GM18861 (cell line): ENCODE measurements at regions not wholly inside any gene's neighbourhood (a gene's known extent, or its start where the extent isn't known, plus 50 kb on each side); places are given as distances from the start of the nearest gene placed in this dataset.

ENCODE experiments used
- ATAC-seq: cut with Tn5 transposase; IDR thresholded peaks from one replicate; pipeline ENCODE4 v1.9.1; 2021; ENCODE audit not compliant: unreplicated experiment

DNA sequence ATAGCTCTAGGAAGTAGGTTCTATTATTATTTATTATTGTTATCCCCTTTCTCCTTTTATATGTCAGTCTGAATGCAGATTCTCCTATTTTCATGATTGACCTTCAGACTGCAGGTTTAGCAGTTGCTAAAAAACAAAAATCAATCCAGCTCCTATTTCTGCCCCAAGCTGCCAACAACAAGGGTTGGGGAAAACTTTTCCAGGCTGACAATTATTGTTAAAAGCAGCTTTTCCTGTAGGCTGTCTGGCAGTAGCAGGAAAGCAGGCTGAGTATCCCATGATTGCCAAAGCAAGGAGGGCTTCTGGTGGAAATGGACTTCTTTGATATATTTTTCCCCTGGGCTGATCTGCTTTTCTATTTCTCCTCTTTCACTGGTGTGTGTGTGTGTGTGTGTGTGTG is 78.0 kb upstream of the CTLA4 start:
- no peak for ATAC-seq

DNA sequence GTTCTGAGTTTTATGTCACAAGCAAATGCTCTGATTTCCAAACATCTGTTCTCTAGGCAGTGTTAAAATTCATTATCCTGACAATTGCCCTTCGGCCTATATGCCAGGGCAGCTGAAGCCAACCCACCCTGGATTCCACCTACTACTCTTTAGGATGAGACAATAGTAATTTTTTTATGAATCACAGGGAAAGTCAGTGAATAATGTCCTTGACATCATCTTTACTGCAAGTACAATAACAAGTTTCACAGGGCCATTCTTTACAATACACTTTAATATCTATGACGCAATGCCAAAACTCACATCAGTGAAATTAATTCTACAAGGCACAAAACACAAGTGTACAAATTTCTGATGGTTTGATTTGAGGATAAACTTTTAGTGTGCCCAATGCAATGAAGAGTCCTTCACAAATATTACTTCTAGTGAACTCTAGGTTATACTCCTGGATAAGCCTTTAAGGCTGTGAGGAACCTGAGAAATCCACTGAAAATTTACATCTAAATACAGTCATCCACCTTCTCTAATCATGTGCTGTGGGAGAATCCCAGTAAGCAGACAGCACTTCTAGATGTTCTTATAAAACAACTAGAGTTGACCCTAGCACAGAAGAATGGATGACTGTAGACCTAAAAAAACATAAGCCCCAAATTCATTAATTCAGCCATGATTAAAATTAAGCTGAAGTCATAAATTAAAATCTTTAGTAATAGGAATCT is 77.3 kb upstream of the CTLA4 start:
- no peak for ATAC-seq

DNA sequence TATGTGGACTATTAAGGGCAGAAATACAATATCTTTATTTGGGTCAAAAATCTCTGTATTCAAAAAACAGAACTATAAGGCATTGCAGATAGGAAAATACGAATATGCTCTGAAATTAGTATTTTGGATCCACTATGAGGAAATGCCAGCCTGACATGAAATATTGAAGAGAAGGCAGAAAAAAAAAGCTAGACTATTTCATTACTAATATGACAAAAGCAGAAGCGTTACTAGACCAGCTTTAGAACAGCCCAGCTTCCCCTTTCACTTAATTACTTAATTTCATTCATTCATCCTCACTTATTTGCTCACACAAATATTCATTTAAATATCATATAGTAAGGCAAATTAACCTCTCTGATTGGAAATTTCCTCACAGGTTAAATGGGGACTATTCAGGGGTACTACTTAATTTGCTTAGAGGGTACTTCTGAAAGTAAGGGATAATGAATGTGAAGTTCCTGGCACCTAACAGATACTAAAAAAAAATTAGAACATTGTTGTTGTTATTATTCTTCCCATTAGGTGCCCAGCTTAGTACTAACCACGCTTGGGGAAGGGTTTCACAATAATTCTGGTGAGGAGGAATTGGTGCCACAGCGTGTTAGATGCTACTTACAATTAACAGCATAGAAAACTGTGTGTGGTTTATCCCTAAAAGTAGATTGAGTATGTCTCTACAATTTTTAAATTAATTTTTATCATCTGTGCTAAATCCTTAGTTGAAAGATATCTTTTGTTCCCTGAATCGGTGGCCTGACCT is 71.1 kb upstream of the CTLA4 start:
- no peak for ATAC-seq

DNA sequence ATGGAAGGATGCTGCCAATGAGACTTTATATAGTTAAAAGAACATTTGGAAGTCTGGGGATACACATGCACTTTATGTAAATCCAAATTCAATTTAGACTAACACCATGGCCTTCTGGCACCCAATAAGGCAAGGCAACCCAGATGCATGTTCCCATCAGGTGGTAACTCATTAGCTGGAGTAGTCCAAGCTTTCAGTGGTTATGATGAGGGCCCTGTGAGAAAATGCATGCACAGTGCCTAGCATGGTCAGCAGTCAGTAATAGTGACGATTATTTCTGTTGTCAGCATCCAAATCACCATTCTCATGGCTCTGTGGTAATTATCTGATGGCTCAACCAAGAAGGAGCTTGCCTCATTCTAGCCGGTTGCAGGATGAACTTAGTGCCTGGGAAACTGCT is 70.3 kb upstream of the CTLA4 start:
- no peak for ATAC-seq

DNA sequence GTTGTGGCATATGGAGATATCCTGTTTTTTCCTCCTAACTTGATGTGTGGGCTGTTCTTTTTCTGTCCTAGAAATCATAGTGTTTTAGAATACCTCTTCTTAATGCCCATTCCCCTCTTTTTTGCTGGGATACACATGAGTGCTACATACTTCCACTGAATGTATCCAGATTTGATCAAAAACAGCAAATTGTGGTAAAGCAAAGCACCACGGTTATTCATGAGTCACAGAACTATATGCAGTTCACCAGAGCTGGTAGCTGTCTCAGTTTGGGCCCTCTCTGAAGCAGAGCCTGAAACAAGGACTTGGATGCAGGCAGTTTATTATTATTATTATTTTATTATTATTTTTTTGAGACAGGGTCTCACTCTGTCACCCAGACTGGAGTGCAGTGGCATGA is 69.9 kb upstream of the CTLA4 start:
- ATAC-seq, result no peak

DNA sequence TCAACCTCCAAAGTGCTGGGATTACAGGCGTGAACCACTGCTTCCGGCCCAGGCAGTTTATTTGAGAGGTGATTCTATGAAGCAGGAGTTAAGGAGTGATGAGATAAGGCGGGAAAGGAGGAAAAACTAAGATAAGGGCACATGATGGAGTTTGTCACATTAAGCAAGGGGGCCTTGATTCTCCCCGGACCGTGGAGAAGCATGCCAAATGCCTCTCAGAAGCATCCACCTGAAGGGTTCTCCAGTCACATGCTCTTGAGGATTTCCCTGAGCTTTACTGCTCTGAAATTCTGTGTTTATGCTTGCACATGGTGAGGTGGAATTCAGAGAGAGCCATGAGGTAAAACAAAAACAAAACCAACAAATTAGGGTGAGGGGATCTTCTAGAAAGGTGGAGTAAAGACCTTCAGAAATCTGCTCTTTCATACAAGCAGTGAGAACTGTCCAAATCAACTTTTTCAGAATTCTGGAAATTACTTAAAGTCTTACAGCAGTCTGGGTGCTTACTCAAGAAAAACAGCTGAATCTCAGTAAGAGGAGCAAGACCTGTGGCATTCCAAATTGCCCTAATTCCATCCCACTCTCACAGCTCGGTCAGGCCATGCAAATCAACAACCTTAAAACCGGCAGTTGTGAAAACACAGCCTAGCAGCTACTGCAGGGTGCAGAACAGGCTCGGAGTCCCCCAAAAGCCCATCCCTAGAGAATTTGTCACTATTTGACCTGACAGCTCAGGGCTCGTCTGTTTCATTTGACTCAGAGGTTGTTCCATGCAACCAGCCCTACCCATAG is 69.1 kb upstream of the CTLA4 start:
- no peak for ATAC-seq

DNA sequence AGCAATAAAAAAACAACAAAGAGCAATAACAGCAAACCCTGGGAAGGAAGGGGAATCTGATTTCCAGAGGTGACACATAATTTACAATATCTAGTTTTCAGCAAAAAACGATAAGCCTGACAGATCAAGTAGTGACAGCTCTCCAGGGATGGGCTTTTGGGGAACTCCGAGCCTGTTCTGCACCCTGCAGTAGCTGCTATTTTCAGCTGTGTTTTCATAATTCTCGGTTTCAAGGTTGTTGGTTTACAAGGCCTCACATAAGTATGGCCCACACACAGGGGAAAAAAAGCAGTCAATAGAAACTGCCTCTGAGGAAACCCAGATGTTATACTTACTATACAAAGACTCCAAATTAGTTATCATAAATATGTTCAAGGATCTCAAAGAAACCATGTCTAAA is 67.7 kb upstream of the CTLA4 start:
- ATAC-seq, result peak; percentile 91

DNA sequence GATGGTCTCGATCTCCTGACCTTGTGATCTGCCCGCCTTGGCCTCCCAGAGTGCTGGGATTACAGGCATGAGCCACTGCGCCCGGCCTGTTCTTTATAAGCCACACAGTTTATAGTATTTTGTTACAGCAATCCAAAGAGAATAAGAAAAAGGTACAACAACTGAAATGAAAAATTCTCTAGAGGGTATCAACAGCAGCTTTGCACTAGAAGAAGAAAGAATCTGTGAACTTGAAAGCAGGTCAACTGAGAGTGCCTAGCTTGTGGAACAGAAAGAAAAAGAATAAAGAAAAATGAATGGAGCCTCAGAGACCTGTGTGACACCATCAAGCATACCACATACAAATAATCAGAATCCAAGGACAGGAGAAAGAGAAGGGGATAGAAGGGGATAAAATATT is 66.8 kb upstream of the CTLA4 start:
- no peak for ATAC-seq

DNA sequence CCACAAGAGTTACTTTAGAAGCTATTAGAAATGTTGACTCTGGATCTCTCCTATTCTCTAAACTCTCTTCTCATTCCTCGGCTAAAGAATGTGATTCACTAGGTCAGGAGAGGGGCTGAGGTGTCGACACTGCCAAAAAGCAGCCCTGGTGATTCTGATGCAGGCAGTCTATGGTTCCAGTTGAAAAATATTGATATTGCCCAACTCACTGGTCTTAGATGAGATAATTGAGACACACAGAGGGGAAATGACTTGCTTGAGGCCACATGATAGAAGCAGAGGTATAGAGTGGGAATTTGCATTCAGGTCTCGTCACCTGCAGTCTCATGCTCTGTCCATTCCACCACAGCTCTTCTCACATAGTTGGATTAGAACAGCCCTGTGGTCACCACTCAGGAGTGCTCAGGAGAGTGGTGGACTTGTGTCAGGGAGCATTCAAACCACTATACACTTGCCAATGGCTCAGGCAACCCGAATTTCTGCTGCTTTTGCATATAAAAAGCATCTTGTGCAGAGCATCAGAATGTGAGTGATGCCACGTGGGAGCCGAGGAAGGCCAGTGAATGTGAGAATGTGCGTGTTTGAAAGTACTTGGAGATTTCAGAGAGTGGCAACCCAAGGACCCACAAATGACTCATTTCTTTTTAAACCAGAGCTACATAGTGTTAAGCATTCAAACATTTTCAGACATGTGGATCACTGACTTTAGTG is 65.1 kb upstream of the CTLA4 start:
- ATAC-seq, result no peak

DNA sequence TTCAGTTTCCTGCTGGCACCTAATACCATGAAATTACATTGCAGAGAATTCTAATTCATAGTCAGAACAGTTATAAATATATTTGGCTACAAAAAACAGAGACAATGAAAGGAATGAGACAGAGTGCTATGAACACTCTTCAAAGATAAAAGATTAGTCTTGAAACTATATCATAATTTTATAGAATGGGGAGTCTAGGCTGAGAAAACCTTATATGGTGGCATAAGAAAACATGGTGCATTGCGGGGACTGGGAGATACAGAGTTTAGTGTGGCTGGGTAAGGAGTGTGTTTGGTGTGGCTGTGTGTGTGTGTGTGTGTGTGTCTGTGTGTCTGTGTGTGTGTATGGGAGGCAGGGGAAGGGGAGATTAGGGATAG is 64.5 kb upstream of the CTLA4 start:
- ATAC-seq, result no peak

DNA sequence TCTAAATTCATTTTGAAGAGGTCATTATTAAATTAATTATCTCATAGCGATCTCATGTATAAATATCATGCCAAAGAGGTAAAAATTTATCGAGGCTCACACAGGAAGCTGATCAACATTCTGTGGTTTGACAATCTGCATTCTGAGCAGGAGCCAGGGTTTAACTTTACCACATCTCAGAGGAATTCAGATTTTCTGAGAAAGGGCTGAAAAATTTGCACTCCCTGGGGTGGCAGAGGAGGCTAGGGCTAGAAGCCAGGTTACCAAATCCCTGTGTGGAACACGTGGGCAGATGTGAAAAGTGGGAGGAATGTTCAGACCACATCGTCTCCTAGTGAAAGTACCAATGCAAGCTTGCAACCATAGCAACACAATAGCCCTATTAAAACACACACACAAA is 63.5 kb upstream of the CTLA4 start:
- ATAC-seq, result no peak

DNA sequence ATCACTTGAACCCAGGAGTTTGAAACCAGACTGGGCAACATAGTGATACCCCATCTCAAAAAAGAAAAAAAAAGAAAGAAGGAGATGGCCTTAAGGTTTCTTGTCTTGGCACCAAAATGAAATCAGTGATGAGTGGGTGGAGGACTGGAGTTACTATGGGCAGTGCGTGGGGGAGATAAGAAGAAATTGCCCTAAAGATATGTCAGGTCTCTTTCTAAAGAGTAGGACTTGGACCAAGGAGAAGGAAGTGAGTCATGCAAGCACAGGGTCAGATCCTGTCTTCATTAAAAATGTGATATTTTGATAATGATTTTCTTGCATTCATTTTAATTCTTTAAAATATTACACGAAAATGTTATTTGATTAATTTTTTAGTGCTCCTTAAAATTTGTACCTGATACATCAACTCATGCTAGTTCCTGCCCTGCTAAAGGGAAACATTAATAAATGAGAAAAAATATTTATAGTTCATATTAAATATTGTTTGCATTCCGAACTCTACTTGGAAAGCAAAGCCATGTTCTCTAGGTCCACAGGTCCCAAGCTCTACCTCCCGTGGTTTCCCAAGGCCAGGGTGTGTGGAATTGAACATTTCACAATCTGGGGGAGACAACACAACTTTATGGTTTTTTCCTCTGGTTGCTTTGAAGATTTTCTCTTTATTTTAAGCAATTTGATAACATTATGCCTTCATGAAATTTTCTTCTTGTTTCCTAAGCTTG is 62.6 kb upstream of the CTLA4 start:
- ATAC-seq, result no peak

DNA sequence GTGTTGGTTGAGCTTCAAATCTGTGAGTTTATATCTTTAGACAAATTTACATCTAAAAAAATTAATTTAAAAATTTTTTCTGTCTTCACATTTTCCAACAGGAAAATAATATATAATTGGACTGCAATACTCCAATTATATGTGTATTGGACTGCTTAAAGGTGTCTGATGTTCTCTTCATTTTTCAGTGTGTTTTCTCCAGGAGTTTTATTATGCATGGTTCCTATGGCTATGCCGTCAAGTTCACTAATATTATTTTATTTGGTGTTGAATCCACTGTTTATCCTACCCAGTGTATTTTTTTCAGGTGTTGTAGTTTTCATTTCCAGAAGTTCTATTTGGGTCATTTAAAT is 62.1 kb upstream of the CTLA4 start:
- no peak for ATAC-seq

DNA sequence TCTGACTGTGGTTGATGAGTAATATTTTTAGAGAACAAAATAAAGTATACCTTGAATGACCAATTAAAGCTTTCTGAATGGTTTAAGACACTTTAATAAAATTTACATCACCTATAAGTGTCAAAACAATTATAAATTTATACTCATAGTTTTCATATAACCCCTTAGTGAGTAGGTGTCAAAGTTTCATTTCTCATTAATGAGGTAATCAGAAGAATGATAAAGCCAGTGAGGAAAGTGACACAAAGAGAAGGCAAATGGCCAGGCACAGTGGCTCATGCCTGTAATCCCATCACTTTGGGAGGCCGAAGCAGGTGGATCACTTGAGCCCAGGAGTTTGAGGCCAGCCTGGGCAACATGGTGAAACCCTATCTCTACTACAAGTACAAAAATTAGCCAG is 60.8 kb upstream of the CTLA4 start:
- no peak for ATAC-seq

DNA sequence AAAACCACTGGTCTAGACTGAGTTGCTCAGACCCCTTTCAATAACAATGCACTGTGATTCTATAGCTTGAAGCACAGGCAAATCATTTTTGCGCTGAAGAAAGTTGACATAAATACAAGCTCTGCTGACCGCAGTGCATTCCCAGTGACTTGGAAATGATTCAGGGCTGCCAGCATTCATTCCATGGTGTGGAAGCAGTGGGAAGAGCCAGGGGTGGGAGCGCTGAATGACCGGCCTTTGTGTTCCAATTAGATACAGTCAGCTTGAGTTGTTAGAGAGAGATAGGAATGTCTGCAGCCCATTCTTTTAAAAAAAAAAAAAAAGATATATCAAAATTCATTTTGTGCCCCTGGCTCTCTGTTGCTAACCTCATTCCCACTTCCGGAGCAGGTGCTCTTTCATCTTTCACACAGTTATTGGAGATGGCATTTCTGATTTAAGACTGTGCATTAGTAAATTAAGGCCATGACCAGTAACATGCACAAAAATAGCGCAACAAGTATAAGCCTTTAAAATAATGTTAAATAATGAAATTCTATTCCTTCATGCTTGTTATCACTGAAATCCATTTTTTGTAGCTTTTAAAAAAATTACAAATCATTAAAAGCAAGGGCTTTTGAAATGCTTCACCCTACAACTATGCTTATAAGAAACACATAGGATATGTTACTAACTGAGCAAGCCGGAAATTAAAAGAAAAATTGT is 59.4 kb upstream of the CTLA4 start:
- no peak for ATAC-seq

DNA sequence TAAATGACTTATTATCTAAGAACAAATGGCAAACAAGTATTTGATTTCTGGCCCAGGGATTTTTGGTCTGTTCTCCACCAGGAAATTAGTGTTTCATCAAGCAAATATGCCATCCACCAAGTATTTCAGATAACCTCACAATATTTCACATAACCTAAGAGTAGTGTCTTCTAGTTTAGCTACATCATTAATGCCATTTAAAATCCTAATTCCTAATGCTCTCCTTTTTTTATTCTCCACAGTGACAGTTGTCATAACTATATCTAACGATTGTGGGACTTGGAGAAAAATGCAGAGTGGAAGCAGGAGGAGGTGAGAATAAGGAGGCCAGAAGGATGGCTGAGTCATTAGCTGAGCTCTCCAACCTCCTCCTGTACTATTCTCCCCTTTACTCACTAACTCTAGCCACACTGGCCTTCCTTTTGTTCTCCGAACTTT is 58.5 kb upstream of the CTLA4 start:
- ATAC-seq, result no peak

DNA sequence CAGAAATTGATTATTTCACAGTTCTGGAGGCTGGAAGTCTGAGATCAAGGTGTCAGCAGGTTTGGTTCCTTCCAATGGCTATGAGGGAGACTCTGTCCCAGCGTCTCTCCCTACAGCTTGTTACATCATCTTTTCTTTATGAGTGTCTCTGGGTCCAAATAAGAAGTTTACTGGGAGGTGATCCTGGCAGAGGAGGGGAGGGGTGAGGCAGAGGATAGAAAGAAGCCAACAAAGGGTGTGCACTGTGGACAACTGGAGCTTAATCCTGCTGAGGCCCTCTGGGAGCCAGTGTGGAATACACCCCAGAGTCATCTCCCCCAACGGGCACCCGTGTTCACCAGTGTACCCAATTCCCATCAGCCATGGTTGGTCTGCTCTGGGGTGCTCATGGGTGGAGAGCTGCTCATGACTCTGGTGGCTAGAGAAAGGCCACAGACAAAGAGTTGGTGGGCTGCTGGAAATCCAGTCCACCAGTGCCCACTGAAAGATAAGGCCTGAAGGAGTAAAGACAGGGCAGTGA is 57.5 kb upstream of the CTLA4 start:
- ATAC-seq, result no peak

DNA sequence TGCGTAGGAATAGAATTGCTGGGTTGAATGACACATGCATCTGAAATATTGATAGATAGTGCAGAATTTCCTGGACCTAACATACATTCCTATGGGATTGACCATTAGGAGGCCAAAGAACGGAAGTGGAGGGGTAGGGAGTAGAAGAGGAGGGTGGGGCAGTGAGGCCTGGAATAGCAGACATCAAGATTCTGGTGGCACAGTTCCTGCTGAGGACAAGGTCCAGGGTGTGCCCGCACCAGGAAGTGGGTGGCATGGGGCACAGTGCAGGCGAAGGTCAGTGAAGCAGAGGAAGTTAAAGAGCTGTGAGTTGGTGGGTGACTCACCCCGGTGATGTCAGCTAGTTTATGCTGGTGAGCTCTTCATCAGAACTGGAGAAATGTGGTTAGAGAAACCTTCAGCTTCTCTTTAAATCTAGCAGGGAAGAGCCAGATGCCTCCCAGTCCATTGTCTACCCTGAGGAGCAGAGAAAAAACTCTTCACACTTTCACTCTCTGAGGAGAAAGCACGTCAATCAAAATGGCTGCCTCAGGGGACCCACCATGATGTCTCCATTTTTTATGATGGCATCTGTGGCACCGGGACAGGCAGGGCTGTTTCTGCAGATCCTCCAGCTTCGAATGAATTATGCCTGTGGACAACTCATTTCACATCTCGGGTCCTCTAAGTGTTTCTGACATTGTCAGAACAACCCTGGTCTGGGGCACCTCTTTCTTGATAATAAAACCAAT is 55.9 kb upstream of the CTLA4 start:
- peak; percentile 78 for ATAC-seq
